GM19452 (cell line): ENCODE measurements at regions not wholly inside any gene's neighbourhood (a gene's known extent, or its start where the extent isn't known, plus 50 kb on each side); places are given as distances from the start of the nearest gene placed in this dataset.
A peak's percentile ranks its signal among the peaks of the same experiment; 100 is the strongest.

Experiments used
- ATAC-seq: cut with Tn5 transposase; IDR thresholded peaks from one replicate; pipeline ENCODE4 v1.9.1; 2021; ENCODE audit not compliant: unreplicated experiment

DNA sequence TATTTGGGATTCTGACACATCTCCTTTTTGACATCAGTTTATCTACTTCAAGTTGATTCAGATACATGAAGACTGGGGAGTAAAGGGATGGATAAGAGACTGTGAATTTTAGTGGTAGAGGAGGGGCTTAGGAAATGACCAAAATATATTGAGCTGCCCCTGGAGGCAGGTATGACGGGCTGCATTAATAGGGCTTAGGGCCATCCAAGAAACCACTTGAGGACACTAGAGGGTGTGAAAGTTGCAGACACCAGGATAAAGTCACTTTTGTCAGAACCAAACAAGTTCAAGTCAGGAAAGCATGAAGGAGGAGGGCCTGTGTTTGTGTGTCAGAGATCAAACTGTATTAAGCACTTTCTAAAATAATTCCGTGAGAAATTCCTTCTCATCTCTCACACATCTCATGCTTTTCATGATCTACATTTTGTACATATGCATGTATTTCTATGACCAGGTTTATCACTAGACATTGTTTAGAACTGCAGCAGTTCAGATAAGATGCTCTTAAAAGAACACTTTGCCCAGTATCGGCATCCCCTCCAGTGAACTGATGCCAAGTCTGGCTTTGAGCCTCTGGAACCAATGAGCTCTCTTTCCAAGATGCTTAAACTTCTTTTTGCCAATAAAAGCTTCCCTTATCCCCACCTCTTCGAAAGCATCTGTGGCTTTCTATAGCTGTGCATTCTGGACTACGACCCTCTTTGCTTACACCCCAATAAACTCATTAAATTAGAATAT lies 136.9 kb downstream of the SLC38A1 start:
- ATAC-seq, result no peak

DNA sequence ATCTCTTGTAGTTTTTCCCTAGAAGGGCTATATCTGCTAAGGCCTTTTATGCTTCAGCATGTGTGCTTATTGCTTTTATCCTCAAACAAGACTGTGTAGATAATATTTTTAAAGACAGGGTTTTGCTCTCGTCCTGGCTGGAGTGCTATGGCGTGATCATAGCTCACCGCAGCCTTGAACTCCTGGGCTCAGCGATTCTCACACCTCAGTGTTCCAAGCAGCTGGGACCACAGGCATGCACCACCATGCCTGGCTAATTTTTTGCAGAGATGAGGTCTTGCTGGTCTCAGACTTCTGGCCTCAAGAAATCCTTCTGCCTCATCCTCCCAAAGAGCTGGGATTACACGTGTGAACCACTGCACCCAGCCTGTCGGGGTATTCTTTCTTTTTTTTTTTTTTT lies 137.3 kb upstream of the SCAF11 start:
- ATAC-seq, result no peak

DNA sequence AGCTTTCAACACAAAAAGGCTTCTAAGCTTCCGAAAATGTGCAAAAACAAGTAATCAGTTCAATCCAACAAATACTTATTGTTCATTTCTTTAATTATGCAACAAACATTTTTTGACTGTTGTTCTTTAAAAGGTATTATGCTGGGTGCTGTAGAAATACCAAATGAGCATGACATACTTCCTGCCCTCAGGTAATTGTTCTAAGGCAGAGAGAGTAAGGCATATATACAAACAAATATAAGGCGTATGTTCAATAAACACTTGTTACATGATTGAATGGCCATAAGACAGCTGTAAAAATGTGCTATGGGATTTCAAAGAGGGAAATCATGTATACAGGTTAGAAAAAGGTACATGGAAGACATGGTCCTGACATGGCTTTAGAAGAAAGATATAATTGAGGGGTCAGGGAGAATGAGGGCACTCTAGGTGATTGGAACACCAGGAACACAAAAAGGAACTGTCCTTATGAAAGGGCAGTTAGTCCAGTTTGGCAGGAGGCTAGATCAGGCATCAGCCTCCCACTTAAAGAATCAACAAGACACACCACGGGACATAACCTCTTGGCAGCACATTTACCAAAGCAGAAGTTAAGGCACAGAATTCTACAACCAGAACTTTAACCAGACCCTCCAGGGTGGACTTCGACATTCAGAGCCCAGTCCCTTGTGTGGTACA lies 135.8 kb upstream of the SCAF11 start:
- no peak for ATAC-seq

DNA sequence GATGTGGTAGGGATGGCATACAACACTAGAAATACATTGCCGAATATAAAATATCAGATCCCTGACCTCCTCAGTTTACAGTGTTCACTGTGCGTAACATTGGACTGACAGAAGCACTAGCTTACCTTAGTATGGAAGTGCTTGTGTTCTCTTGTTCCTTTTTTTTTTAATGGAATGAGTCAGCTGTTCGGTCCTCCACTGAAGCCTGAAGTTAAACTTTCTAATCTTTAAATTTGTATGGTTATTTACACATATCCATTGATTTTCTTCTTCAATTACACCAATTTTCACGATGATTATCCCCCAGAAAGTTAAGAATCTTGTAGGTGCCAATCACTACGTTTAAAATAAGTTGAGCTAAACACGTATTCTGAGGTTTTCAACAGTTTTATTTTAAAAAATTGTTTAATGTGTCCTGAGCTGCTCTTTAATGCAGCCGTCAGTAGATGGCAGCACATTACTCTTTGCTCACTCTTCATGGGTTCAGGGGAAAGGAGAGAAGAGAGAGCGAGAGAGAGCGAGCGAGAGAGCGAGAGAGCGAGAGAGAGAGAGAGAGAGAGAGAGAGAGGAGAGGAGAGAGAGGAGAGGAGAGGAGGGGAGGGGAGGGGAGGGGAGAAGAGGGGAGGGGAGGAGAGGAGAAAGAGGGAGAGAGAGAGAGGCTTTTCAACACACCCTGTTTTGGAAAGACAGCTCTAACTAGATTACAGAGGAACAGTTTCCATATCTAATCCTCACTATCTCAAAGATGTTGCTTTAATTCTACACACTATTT lies 134.7 kb upstream of the SCAF11 start:
- no peak for ATAC-seq

DNA sequence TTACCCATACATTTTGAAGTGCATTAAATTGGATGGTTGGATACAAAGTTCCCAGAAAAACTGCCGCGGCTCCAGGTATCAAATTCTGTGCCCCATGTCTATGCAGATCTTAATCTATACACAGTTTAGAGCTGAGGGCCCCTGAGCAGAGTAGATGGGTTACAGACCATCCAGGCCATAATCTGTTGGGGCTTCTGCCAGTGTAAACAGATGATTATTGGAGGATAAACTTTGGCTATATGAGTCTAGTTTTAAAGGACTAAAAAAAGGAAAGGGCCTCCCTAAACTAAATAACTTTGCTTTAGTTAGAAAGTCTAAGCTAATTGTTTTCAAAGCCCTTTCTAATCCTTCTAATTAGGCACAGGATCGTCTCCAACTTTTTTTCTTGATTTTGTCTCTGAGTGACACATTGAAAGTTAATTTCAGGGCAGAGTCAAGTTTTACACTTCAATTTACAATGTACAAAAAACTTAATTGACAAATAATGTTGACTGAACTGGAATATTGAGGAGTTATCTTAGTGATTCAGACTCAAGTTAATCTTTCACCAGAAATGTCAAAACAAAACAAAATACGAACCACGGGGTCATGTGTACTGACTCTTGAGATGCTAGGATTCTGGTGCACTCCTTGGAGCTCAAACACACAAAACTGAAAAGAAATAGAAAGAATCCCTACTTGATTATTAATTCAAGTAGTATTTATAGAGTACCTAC lies 133.9 kb upstream of the SCAF11 start:
- ATAC-seq, result no peak

DNA sequence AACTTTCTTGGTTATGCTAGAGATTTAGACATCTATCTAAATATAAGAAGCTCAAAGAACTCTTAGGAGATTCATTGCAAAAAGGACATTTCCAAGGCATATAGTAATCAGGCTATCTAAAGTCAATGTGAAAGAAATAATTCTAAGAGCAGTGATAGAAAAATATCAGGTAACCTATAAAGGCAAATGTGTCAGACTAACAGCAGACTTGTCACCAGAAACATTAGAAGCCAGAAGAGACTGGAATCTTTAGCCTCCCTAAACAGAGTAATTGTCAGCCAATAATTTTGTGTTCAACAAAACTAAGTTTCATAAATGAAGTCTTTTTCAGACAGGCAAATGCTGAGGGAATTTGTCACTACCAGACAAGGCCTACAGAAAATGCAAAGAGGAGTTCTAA lies 122.0 kb upstream of the SCAF11 start:
- no peak for ATAC-seq

DNA sequence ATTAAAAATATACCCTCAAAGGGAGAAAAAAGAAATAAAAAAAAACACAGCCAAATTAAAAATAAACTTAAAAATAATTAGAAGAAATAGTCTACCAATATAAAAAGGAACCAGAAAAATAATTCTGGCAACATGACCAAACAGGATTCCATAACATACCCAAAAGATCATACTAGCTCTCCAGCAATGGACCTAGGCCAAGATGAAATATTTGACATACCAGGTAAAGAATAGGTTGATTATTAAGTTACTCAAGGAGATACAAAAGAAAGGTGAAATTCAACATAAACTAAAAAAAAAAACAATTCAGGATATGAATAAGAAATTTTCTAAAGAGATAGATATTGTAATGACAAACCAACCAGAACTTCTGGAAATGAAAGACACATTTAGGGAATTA lies 121.3 kb upstream of the SCAF11 start:
- ATAC-seq, result no peak

DNA sequence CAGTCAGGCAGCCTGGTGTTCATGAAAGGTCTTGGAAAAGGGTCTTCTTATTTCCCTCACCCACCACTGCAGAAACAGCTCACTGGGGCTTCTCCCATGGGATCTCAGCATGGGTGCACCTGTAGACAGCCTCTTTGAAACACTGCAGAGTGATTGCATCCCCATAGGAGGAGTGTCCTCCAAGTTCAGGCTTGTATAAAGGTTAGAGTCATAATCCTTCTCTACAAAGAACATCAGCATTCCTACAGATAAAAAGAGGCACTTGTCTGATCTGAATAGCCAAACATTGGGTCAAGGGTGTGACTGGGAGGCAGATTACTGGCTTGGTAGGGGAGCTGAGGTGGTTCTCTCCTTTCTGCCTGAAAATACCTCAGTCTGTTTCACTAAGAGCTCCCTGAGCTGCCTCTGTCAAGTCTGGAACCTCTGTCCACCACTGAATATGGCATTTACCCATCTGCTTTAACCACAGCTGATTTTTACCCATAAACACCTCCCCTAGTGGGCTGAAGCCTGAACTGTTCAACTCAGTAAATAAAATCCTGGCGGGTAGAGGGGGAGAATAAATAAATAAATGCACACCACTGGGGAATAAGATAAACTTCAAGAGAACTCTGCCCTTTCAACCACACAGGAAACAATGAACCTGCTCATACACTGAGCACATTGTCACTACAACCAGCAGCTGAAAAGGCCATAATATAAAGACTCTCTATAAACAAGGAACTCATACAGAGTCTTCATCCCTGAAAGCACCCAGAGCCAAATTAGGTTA lies 120.7 kb upstream of the SCAF11 start:
- no peak for ATAC-seq

DNA sequence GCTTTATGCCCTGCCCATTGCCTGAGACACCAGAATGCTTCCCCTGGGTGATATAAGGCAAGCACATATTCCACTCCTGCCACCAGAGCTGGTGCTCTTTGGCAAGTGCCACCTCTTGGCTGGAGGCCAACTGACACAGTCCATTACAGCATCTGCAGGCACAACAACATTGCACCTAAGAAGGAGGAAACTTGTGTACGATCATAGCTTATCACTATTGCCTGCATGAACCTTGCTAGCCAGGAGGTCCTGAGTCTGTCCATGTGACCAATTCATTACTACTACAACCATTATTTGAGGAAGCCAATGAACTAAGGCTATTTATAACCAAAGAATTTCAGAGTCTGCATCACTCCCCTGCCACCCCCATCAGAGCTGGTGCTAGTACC lies 119.8 kb upstream of the SCAF11 start:
- no peak for ATAC-seq

DNA sequence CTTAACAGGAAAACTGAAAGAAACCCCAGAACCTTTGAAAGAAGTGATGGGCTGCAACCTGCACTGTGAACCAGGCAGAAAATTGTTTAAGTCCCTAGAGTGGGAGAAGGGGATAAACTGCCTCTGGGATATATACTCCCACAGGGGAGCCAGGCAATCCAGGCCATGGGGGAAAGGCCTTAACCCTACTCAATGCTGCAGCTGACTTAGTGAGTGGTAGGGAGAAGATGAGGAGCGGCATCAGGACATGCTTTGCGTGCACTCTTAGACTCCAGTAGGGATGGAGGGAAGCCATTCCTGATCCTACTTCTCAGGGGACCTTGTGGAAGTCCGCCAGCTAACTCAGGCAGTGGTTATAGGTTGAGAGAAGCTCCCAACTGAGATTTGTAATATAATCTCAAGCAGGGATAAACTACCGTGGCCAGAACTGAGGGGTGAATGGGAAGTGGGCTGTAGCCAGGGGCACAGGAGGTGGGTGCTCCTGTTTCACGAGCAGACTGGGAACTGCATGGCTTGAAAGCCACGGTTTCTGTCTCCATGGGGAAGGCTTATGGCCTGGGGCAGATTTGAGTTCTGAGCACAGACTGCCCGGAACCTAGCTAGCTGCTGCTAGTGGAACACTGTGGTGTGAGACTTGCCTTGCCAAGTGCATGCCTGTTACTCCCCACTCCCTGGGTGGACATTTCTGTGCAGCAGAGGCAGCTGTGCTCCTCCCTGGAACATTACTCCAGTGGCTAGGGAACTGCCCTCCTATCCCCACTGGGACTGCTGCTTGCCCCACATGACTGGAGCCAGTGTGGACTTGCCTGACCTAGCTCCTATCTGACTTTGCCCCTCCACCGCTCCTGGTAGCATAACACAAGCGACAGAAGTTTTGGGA lies 119.2 kb upstream of the SCAF11 start:
- ATAC-seq, result no peak

DNA sequence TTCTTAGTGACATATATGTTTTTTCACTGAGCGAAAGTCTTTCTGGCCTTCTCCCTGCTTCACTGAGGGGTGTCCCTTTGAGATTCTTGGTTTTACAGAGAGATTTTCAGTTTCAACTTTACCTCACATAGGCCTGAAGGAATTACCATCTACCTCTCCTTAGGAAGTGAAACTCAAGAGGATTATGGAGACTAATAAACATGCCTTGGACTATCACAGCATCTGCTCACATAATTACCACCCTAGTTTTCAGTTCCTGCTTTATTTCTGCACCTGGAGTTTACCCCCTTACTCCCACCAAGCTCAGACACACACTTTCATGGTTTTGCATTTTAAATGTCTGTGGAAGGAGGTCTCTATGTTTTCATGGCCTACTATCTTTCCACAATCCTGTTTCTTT lies 118.3 kb upstream of the SCAF11 start:
- ATAC-seq, result peak; percentile 86

DNA sequence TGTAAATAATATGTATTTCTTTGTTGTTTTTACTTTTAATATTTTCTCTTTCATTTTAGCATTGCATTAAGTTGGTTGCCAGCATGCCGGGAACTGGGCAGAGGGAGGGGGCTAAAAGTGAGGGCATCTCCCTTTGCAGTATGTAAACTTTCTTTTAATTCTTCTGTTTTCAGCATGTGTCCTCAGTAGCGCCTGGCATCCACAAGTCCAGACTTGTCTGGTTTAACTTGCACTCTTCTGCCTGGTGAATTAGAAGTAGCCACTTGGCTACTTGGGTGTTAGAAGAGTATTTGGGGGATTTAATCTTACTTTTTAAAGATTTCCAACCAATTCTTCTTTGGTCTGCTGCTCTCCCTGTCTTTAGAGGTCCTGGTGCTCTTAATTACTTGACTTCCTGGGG lies 117.2 kb upstream of the SCAF11 start:
- ATAC-seq, result no peak

DNA sequence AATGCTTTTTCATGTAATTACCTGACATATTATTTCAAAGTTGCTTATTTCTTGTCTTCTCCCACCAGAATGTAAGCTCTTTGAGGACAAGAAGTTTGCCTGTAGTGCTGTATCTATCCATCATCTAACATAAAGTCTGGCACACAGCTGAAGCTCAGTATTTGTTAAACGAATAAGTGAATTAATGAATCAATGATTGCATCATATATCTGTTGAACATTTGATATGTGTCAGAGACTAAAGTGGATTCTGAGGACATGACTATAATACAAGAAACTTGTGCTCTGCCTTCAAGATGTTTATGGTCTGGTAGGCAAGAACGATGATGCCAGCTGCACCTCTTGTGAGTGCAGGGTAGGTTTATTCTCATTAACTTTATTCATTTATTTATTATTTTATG lies 115.4 kb upstream of the SCAF11 start:
- ATAC-seq, result no peak

DNA sequence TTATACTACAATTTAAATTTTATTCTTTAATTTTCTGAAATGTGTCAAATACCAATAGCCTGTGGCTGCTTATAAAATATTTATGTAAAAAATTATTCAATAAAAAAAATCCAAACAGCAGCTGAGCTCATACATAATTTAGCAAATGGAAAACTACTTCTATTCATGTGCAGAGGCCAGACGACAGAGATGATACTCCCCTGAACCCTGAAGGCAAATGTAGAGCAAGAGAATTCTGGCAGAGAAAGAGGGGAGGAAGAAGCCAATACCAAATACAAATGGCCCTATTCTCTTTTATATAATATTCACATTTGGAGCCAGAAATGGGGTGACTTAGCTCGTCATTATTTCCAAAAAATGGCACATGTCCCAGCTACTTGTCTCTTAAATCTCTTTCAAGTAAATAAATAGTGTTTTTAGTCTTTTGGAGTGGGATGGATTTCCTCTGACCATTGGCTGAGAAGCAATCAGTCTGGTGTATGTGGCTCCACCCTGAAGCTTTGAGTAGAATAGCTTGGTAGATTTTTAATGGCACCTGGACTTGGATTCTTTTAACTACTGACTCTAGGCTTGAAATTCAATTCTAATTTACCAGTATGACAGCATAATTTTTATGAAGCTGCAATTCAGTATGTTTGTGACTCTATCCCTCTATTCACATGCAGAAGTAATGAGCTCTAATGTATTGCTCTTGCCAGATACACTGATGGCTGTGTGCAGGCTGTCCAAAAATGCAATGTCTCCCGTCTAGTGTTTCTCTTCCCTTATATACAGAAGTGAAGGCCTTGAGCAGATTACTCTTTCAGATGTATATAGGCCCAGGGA lies 113.4 kb upstream of the SCAF11 start:
- ATAC-seq, result no peak

DNA sequence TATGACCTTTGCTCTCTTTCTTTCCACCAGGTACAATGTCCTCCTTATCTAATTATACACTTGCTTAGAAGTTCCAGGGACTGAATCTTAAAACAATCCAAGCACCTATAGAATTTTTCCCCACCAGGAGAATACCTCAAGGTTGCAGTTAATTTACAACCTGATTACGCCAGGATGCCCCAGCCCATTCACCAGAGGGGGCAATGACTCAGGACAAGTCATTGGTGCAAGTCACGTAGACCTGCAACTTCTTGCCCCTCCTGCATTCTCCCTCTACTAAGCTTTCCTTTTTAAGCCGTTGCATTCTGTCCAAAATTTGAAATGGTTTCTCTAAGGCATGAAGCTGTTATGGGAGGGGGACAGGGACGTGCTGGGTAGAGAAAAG lies 111.1 kb upstream of the SCAF11 start:
- ATAC-seq, result no peak

DNA sequence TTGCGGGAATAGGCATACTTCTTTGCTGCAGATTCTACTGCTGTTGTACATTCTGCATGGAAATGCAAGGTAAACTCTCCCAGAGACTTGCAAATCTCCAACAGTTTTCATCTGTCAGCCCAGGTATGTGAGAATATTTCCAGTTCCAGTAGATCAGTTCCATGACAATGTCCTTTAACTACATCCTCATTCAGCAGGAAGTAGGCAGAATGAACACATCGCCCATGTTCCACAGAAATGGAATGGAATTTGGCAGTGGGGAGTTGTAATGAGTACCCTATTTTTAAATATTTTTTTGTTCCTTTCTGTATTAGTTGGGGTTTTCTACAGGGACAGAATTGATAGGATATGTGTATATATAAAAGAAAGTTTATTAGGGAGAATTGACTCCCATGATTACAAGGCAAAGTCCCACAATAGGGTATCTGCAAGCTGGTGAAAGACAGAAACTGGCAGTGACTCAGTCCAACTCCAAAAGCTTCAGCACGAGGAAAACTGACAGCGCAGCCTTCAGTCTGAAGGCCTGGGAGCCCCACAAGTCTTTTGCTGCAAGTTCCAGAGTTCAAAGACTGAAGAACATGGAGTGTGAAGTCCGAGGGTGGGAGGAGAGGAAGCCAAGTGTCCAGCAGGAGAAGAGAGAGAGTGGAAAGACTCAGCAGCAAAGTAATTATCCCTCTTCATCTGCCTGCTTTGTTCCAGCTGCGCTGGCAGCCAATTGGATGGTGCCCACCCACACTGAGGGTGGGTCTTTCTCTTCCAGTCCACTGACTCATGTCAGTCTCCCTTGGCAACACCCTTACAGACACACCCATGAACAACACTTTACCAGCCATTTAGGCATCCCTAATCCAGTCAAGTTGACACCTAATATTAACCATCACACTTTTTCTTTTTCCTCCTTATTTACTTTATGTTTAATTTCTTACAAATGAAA lies 110.4 kb upstream of the SCAF11 start:
- ATAC-seq, result no peak

DNA sequence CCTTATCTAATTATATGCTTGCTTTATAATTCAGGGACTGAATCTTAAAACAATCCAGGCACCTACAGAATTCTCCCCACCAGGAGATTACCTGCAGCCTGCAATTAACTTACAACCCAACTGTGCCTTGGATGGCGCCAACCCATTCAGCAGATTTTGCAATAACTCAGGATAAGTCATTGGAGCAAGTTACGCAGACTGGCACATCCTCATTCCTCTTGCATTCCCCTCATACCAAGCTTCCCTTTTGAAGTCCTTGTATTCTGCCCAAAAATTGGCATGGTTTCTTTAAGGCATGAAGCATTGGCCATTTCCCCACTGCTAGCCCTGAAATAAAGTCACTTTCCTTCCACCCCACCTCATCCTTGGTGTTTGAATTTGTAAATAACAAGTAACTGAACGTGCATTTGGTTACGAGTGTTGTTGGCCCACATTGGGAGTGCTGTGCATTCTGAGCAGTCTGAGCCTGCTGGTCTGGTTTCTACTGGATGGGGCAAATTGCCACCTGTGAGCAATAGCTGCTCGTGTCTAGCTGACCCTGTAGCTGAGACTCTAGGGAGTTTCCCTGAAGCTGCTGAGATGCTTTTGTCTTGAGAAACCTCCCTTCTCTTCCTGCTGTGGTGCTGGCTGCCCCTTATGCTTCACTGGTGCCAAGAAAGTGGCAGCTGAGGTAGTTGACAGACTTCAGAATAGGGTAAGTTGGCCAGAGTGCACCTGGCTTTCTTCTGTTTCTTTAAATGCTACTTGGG lies 99.2 kb upstream of the SCAF11 start:
- no peak for ATAC-seq
